HCT116 (cell line): ENCODE measurements at regions not wholly inside any gene's neighbourhood (a gene's known extent, or its start where the extent isn't known, plus 50 kb on each side); places are given as distances from the start of the nearest gene placed in this dataset.

Source experiments
- ATAC-seq: fragments of 200-7000 bp; cut with Tn5 transposase; 2 replicates; pipeline ENCODE4 v1.9.1; 2020; ENCODE audit warnings: mild to moderate bottlenecking, moderate library complexity
- BruUV-seq: library from RNA; stranded (reverse); fragments of 400-500 nt; replicated peaks from 2 replicates; lab custom pipeline; 2021; lab: Mats Ljungman, UMichigan
- CTCF ChIA-PET: fragments of 300-600 bp; sonication (Branson Sonifier 250); formaldehyde crosslinking; loops from one replicate; lab custom pipeline; 2021; ENCODE audit warnings: antibody characterized with exemption; lab: Charles Lee
- POLR2A ChIA-PET: fragments of 300-600, 350-600 bp; sonication (Branson Sonifier 250); formaldehyde crosslinking; loops from one replicate; lab custom pipeline; 2021; ENCODE audit warnings: antibody characterized with exemption; lab: Charles Lee
- RAD21 ChIA-PET, 2 experiments: fragments of 300-600 bp; sonication (Branson Sonifier 250); formaldehyde crosslinking; loops; one replicate each; lab custom pipeline; 2023; ENCODE audit warnings: low total read pairs in 2 of 2; ENCODE audit not compliant: uncharacterized antibody in 2 of 2, unreplicated experiment in 2 of 2, low non-redundant PET in 1 of 2; lab: Charles Lee
- DNase-seq: peaks from one replicate; pipeline ENCODE4 v3.0.0-alpha.2; 2010; ENCODE audit warnings: low read depth, low spot score
- H2AFZ ChIP-seq: fragments of 200-600 bp; shearing (Covaris generic), sonication (generic); 2 replicates; pipeline ENCODE4 v1.6.1; 2017; ENCODE audit warnings: low read depth, mixed run types, mixed read lengths, antibody characterized with exemption, low read length; ENCODE audit not compliant: poor library complexity, severe bottlenecking
- H3K27ac ChIP-seq: 2 replicates; pipeline ENCODE4 v1.5.1; 2012; ENCODE audit warnings: low read depth, low read length
- H3K27me3 ChIP-seq: fragments of 200-600 bp; sonication (generic); 2 replicates; pipeline ENCODE4 v1.6.1; 2016; ENCODE audit warnings: mixed run types, low read length, mixed read lengths; ENCODE audit not compliant: insufficient read depth
- H3K36me3 ChIP-seq, 2 experiments: fragments of 200-500 bp in 1 of 2; fragments of 200-600 bp in 1 of 2; sonication (Bioruptor generic) in 1 of 2; sonication (generic) in 1 of 2; 2 replicates each; pipeline versions ENCODE4 v1.5.1 to v1.6.1; 2014 to 2016; ENCODE audit warnings: low read length in 2 of 2, inconsistent platforms in 1 of 2, mixed read lengths in 1 of 2, mixed run types in 1 of 2; ENCODE audit not compliant: insufficient read depth in 2 of 2, control insufficient read depth in 1 of 2
- H3K4me1 ChIP-seq, 2 experiments: fragments of 200-600 bp in 1 of 2; sonication (generic) in 1 of 2; 2 replicates each; pipeline versions ENCODE4 v1.5.1 to v1.6.1; 2012 to 2017; ENCODE audit warnings: low read length in 2 of 2, inconsistent platforms in 1 of 2, mild to moderate bottlenecking in 1 of 2, mixed read lengths in 1 of 2, mixed run types in 1 of 2, moderate library complexity in 1 of 2; ENCODE audit not compliant: insufficient read depth in 2 of 2, control insufficient read depth in 1 of 2
- H3K4me2 ChIP-seq: fragments of 200-600 bp; sonication (generic); 2 replicates; pipeline ENCODE4 v1.6.1; 2017; ENCODE audit warnings: mixed run types, low read length, mixed read lengths
- H3K4me3 ChIP-seq, 2 experiments: fragments of 200-600 bp in 1 of 2; sonication (generic) in 1 of 2; replicated peaks in 1 of 2; 2 replicates each; pipeline ENCODE4 v1.5.1; 2011 to 2016; ENCODE audit warnings: low read length in 2 of 2, control low read depth in 1 of 2, low read depth in 1 of 2, mild to moderate bottlenecking in 1 of 2, mixed read lengths in 1 of 2, mixed run types in 1 of 2
- H3K79me2 ChIP-seq: fragments of 200-600 bp; sonication (generic); 2 replicates; pipeline ENCODE4 v1.6.1; 2017; ENCODE audit warnings: mild to moderate bottlenecking, mixed run types, low read length, moderate library complexity, mixed read lengths; ENCODE audit not compliant: insufficient read depth
- H3K9ac ChIP-seq: fragments of 200-600 bp; sonication (generic); 2 replicates; pipeline ENCODE4 v1.6.1; 2016; ENCODE audit warnings: low read length, mixed read lengths
- H3K9me2 ChIP-seq: fragments of 200-600 bp; sonication (generic), shearing (Covaris generic); 2 replicates; pipeline ENCODE4 v1.6.1; 2017; ENCODE audit warnings: mixed run types, mild to moderate bottlenecking, moderate library complexity; ENCODE audit not compliant: insufficient read depth
- H3K9me3 ChIP-seq, 2 experiments: fragments of 200-500 bp in 1 of 2; fragments of 200-600 bp in 1 of 2; sonication (Bioruptor generic) in 1 of 2; sonication (generic) in 1 of 2; 2 replicates each; pipeline ENCODE4 v1.6.1; 2014 to 2017; ENCODE audit warnings: low read length in 2 of 2, mixed read lengths in 2 of 2, inconsistent platforms in 1 of 2, low read depth in 1 of 2, mild to moderate bottlenecking in 1 of 2, mixed run types in 1 of 2, moderate library complexity in 1 of 2; ENCODE audit not compliant: control insufficient read depth in 1 of 2, insufficient read depth in 1 of 2
- H4K20me1 ChIP-seq: fragments of 200-600 bp; sonication (generic), shearing (Covaris generic); 2 replicates; pipeline ENCODE4 v1.6.1; 2017; ENCODE audit warnings: mixed run types, mild to moderate bottlenecking, moderate library complexity; ENCODE audit not compliant: insufficient read depth
- CEBPB ChIP-seq: IDR thresholded peaks from 2 replicates; pipeline ENCODE4 v1.6.1; 2012; ENCODE audit warnings: low read depth
- ELF1 ChIP-seq: IDR thresholded peaks from 2 replicates; pipeline ENCODE4 v1.6.1; 2012; ENCODE audit warnings: low read depth, borderline replicate concordance
- EZH2 ChIP-seq: fragments of 200-600 bp; sonication (generic); IDR thresholded peaks from 2 replicates; pipeline ENCODE4 v1.6.1; 2017; ENCODE audit warnings: antibody characterized with exemption, mixed run types
- EZH2phosphoT487 ChIP-seq: fragments of 200-600 bp; IDR thresholded peaks from 2 replicates; pipeline ENCODE4 v1.6.1; 2018; ENCODE audit warnings: antibody characterized with exemption, borderline replicate concordance
- FOSL1 ChIP-seq: IDR thresholded peaks from 2 replicates; pipeline ENCODE4 v1.6.1; 2012; ENCODE audit warnings: low read depth
- JUND ChIP-seq: IDR thresholded peaks from 2 replicates; pipeline ENCODE4 v1.6.1; 2012
- POLR2AphosphoS5 ChIP-seq: IDR thresholded peaks from 2 replicates; pipeline ENCODE4 v1.6.1; 2011; ENCODE audit warnings: mild to moderate bottlenecking, low read depth, low read length, moderate library complexity
- RAD21 ChIP-seq: IDR thresholded peaks from 2 replicates; pipeline ENCODE4 v1.6.1; 2012; ENCODE audit warnings: low read depth, mild to moderate bottlenecking
- SP1 ChIP-seq: IDR thresholded peaks from 2 replicates; pipeline ENCODE4 v1.6.1; 2012; ENCODE audit warnings: low read depth
- SRF ChIP-seq: IDR thresholded peaks from 2 replicates; pipeline ENCODE4 v1.6.1; 2012; ENCODE audit warnings: low read depth
- TCF7L2 ChIP-seq: IDR thresholded peaks from 2 replicates; pipeline ENCODE4 v1.7.0; 2011; ENCODE audit warnings: borderline replicate concordance, inconsistent platforms; ENCODE audit not compliant: insufficient read depth, insufficient read length; ENCODE audit errors: extremely low read depth
- YY1 ChIP-seq: IDR thresholded peaks from 2 replicates; pipeline ENCODE4 v1.6.1; 2011; ENCODE audit warnings: low read length, low read depth, moderate library complexity, mild to moderate bottlenecking; ENCODE audit not compliant: insufficient replicate concordance; ENCODE audit errors: extremely low read depth
- intact Hi-C: fragments of 100-400 bp; cut with micrococcal nuclease; formaldehyde crosslinking; loops from 2 replicates; pipeline ENCODE4 v1.10.0; 2022
- TF ChIP-seq, protein P1 (sequence below), 3 experiments: fragments of 200-600 bp in 1 of 3; sonication (generic) in 1 of 3; IDR thresholded peaks in 2 of 3; conservative IDR thresholded peaks in 1 of 3; 2 replicates each; pipeline ENCODE4 v1.5.1; 2012 to 2017; ENCODE audit warnings: low read depth in 2 of 3, low read length in 2 of 3, antibody characterized with exemption in 1 of 3, borderline replicate concordance in 1 of 3, control low read depth in 1 of 3, mild to moderate bottlenecking in 1 of 3, mixed read lengths in 1 of 3, mixed run types in 1 of 3, moderate library complexity in 1 of 3; ENCODE audit not compliant: insufficient read depth in 1 of 3
- TF ChIP-seq, protein P2 (sequence below): IDR thresholded peaks from 2 replicates; pipeline ENCODE4 v1.6.1; 2012; ENCODE audit warnings: low read depth

DNA sequence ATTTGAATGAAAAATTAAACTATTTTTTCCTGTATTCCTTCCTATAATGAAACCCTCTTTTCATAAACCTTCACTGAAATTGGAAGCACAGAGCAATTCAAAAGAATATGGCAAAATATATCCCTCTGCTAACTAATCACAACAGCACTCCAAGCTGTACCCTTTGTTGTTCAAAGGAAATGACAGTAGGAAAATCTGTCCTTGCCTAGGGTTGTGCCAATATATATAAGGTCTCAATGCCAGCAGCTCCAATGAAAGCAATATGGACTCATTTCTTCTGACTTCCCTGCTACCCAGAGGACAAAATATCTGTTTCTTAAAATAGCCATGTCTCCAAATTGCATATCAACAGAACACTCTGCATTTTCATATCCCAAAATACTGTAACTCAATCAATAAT lies 373.9 kb upstream of the MC4R start:
- CTCF ChIA-PET = no interaction called here
- POLR2A ChIA-PET = no interaction called here

GRCh38 chr18:60746919-60747318 lies 374.3 kb upstream of the MC4R start:
- CTCF ChIA-PET = no interaction called here

More for the DNA sequence above, 373.9 kb upstream of the MC4R start:
- H3K79me2 ChIP-seq = no peaks in the 10 kb centered on the region
- H3K27me3 ChIP-seq = 0 out of 2 replicates have a peak, but pooled peaks cover 14% of the 10 kb centered on the region
- H4K20me1 ChIP-seq = no peaks in the 10 kb centered on the region
- no peak overlapping the region for H3K4me3 ChIP-seq
- no peak for DNase-seq
- BruUV-seq = no TSS peak
- H3K4me2 ChIP-seq = no peak overlapping the region
- H3K36me3 ChIP-seq = no peaks in the 10 kb centered on the region
- no peak for ATAC-seq
- H3K9me2 ChIP-seq = no peaks in the 10 kb centered on the region
- no peak overlapping the region for H3K27ac ChIP-seq
- no peak overlapping the region for H3K9ac ChIP-seq
- no peak overlapping the region for H2AFZ ChIP-seq
- H3K9me3 ChIP-seq = no peaks in the 10 kb centered on the region
- RAD21 ChIA-PET = no interaction called here
- TF ChIP-seq FOSL1 = no peak
- H3K4me1 ChIP-seq = no peaks in the 10 kb centered on the region
- intact Hi-C loops = no loop called here

More at GRCh38 chr18:60746919-60747318, 374.3 kb upstream of the MC4R start:
- no peak overlapping the region for H3K4me3 ChIP-seq
- no peaks in the 10 kb centered on the region for H3K9me3 ChIP-seq
- no peak overlapping the region for H3K4me2 ChIP-seq
- no peaks in the 10 kb centered on the region for H3K79me2 ChIP-seq
- H3K27me3 ChIP-seq = 0 out of 2 replicates have a peak, but pooled peaks cover 18% of the 10 kb centered on the region
- no peaks in the 10 kb centered on the region for H3K9me2 ChIP-seq
- H2AFZ ChIP-seq = no peak overlapping the region
- DNase-seq = no peak
- no peaks in the 10 kb centered on the region for H3K4me1 ChIP-seq
- H4K20me1 ChIP-seq = no peaks in the 10 kb centered on the region
- ChIA-PET POLR2A (no interaction called here), RAD21 (no interaction called here)
- no peaks in the 10 kb centered on the region for H3K36me3 ChIP-seq
- intact Hi-C loops = no loop called here
- ATAC-seq = no peak
- H3K27ac ChIP-seq = no peak overlapping the region
- H3K9ac ChIP-seq = no peak overlapping the region
- TF ChIP-seq POLR2AphosphoS5 (no peak), CEBPB (no peak), EZH2phosphoT487 (no peak), SRF (no peak), JUND (no peak), TCF7L2 (no peak), ELF1 (no peak), SP1 (no peak), YY1 (no peak), RAD21 (no peak), EZH2 (no peak)
- TF ChIP-seq, protein P1, sequence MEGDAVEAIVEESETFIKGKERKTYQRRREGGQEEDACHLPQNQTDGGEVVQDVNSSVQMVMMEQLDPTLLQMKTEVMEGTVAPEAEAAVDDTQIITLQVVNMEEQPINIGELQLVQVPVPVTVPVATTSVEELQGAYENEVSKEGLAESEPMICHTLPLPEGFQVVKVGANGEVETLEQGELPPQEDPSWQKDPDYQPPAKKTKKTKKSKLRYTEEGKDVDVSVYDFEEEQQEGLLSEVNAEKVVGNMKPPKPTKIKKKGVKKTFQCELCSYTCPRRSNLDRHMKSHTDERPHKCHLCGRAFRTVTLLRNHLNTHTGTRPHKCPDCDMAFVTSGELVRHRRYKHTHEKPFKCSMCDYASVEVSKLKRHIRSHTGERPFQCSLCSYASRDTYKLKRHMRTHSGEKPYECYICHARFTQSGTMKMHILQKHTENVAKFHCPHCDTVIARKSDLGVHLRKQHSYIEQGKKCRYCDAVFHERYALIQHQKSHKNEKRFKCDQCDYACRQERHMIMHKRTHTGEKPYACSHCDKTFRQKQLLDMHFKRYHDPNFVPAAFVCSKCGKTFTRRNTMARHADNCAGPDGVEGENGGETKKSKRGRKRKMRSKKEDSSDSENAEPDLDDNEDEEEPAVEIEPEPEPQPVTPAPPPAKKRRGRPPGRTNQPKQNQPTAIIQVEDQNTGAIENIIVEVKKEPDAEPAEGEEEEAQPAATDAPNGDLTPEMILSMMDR (IDR thresholded peaks at IDR 0.05 in 2 of 3, conservative IDR thresholded peaks at IDR 0.05 in 1 of 3; ENCODE audit: borderline replicate concordance in 1 of 3, insufficient read depth in 1 of 3, low read depth in 2 of 3, low read length in 2 of 3) = no peak
- TF ChIP-seq, protein P2, sequence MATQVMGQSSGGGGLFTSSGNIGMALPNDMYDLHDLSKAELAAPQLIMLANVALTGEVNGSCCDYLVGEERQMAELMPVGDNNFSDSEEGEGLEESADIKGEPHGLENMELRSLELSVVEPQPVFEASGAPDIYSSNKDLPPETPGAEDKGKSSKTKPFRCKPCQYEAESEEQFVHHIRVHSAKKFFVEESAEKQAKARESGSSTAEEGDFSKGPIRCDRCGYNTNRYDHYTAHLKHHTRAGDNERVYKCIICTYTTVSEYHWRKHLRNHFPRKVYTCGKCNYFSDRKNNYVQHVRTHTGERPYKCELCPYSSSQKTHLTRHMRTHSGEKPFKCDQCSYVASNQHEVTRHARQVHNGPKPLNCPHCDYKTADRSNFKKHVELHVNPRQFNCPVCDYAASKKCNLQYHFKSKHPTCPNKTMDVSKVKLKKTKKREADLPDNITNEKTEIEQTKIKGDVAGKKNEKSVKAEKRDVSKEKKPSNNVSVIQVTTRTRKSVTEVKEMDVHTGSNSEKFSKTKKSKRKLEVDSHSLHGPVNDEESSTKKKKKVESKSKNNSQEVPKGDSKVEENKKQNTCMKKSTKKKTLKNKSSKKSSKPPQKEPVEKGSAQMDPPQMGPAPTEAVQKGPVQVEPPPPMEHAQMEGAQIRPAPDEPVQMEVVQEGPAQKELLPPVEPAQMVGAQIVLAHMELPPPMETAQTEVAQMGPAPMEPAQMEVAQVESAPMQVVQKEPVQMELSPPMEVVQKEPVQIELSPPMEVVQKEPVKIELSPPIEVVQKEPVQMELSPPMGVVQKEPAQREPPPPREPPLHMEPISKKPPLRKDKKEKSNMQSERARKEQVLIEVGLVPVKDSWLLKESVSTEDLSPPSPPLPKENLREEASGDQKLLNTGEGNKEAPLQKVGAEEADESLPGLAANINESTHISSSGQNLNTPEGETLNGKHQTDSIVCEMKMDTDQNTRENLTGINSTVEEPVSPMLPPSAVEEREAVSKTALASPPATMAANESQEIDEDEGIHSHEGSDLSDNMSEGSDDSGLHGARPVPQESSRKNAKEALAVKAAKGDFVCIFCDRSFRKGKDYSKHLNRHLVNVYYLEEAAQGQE = no peak
- no TSS peak for BruUV-seq
